ENCODE measurements at regions not wholly inside any gene's neighbourhood (a gene's known extent, or its start where the extent isn't known, plus 50 kb on each side); places are given as distances from the start of the nearest gene placed in this dataset.
A peak's percentile ranks its signal among the peaks of the same experiment; 100 is the strongest.
"Not testable (repeated sequence)": the region's sequence is repeated elsewhere in the genome, so short reads cannot be mapped to it uniquely, and the experiment has no call there.

DNA sequence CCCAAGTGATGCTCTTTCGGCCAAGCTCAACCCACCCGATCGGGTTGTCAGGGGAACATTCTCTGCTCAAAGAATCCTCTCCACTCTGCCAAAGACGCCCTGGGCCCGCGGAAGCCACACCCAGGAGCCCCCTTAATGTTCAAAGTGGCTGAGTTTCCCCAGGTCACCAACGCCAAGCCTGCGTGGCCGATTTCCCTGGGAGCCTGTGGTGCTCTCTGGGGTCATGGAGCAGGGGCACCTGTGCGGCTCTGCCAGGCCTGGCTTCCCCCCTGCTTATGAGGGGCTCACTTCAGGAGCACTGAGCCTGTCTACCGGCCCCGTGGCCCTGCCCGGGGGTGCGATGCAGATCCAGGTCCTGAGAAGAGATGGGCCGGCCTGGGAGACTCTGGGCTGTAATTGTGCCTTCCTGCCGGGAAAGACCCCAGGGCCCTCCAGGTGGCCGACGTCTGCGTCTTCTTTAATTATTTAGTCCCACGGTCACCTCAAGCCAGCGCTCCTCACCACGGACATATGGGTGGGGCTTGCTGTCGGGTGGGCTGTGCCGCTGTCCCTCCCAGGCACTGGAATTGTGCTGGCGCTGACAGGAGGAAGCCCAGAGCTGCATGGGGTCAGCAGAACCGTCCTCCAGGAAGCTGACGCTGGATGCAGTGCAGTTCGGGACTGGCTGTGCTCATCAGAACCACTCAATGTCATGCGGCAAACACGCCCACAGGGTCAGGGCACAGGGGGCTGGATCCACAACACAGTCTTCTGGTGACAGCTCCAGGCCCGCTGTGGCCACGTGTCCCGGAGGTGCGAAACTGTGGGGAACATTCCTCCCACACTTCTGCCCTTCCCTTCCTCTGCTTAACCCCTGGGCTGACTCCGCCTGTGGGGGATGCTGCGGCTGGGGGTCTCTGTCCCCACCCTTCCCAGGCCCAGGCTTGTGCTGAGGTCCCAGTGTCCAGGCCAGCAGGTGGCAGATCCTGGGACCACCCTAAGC is 267.6 kb upstream of the SFSWAP start:
- DNase-seq: no peak

DNA sequence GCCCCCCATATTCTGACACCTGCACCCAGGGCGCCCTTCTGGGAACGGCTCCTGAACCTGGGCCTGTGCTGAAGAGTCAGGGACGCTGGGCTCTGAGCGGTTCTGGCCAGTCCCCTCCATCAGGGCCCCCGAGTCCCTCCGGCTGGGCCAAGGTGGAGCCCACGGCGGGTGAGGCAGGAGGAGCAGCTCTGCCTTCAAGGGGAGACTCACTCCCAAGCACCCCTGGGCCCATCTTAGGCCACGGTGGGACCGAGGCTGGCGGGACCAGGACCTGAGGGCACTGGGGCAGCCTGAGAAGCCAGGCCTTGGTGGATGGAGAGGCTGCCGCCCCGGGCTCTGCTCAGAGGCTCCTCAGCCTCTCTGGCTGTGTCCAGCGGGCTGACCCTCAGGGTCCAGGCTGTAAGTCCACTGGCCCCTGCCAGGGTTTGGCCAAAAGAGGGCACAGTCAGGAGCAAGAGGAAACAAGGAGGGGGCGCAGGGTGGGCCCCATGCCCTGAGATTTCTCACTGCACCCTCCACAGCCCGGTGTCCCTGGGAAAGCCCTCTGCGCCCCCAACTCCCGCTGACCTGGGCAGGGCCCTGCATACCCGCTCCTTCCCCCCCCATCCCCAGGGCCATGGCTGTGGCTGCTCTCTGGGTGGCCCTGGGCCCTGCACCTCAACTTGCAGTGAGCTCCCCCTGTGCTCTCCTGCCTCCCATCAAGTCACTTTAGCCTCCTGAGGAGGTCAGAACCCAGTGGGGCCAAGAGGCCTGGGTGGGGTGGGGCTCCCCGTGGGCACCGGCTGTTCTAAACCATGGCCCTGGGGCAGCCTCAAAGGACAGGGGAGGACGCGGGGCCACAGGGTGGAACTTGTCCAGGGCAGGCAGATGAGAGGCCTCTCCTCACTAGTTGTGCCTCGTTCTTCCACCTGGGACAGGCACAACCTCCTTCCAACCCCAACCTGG is 266.4 kb upstream of the SFSWAP start:
- DNase-seq: no peak

DNA sequence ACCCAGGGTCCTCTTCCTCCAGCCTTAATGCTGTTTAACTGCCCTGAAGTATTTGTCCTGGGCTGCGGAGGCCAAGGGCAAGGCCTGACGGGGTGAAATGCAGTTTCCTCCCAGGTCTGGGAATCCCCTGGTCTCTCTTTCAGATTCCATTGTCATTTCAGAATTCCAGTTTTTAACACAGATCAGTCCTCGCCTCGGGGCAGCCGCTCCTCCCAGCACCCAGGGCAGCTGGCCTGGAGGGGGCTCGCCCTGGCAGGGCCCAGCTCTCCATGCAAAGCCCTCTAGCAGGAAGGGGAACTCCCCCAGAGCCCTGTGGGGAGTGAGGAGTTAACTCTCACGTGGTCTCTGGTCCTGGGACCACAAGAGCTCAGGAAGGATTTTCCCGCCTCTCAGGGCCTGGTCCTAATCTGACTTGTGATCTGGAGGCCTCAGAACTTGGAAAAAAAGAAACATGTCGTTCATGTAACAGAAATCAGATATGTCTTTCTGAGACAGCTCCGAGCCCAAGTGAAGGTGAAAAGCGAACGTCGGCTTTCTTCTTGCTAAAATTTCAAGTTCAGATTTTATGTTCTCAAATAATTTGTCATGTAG is 265.6 kb upstream of the SFSWAP start:
- DNase-seq: no peak

DNA sequence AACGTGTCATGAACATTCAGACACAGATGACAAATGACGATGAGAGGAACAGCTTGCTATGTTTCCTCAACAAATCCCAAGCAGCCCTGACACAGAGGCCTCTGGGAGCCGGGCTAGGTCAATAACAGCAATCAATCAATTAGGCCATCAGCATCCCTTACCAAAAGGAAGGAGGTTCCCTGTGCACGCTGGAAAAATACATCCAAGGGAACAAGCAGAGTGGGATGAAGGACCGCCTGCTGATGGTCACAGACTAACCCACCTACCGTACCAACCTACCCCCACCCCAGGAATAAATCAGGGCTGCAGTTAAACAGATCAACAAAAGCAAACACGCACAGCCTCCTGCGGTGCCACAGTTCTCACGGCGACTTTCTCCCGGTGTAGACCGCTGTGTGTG is 265.1 kb upstream of the SFSWAP start:
- no peak for DNase-seq

GRCh38 chr12:131447636-131448035 is 263.3 kb upstream of the SFSWAP start:
- DNase-seq: not testable (repeated sequence)

DNA sequence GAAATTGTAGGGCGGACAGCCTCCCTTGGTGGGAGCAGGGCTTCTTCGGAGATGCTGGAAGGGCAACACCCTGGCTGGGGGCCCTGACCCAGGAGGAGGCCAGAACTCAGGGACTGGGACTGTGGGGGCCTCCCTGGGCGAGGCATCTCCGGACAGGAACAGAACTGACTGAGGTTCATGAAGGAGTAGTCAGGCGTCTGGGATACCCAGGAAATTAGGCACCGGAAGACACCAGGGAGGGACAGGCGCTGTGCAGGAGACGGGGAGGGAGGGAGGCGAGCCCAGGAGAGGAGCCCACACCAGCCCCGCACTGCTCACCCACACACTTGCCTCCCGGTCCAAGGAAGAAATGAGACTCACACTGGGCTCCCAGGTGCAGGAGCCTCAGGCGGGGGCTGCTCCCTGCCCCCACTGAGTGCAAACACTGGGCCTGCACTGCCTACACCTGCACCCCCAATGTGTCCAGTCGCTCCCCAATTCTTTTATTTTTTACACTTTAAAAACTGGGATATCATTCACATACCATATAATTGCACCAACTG is 262.6 kb upstream of the SFSWAP start:
- DNase-seq: no peak

DNA sequence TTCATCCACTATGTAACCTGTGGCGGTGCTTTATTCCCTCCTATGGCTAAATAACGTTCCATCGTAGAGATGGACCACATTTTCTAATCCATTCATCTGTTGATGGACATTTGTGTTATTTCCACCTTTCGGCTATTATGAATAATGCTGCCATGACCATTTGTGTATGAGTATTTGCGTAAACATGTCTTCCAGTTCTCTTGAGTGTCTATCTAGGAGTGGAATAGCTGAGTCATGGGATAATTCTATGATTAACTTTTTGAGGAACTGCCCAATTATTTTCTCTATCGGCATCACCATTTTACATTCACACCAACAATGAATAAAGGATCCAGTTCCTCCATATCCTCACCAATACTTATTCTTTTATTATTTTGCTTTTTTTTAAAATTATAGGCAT is 261.9 kb upstream of the SFSWAP start:
- DNase-seq: no peak

GRCh38 chr12:131452444-131452860 is 258.4 kb upstream of the SFSWAP start:
- DNase-seq: no peak

DNA sequence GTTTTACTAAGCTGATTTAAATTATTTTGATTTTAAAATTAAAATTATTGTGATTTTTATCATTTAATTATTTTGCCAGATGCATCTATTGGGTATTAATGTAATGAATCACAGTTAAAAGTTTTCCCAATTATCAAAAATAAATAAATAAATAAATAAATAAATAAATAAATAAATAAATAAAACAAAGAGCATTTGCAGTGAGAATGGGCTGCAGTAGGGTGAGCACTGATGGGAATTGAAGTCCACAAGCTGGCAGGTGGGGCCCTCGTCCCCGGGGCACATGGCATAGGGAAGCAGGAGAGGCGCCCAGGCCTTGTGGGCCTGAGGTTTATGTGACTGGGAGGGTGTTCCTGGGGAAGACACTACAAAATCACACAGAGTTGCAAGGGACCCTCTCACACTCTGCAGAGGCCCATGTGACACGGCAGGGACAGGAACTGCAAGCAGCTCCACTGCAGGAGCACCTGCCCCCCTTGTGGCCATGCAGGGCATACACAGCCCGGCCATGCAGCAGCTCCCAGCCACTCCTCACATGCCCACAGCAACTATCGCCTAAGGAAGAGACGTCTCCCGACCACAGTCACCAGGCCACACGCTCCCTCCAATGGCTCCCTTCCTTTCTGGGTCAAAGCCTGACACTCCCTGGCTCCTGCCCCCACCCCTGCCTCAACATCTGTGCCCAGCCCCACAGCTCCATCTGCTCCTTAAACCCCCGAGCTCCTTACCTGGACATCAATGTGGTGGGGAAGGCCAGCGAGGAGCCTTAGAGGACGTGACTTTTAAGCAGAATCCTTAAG is 256.3 kb upstream of the SFSWAP start:
- DNase-seq: peak; percentile 18

- no peak for DNase-seq
Observed at GRCh38 chr12:131455218-131455506, 255.7 kb upstream of the SFSWAP start.

GRCh38 chr12:131455581-131456110 is 255.2 kb upstream of the SFSWAP start:
- no peak for DNase-seq

DNA sequence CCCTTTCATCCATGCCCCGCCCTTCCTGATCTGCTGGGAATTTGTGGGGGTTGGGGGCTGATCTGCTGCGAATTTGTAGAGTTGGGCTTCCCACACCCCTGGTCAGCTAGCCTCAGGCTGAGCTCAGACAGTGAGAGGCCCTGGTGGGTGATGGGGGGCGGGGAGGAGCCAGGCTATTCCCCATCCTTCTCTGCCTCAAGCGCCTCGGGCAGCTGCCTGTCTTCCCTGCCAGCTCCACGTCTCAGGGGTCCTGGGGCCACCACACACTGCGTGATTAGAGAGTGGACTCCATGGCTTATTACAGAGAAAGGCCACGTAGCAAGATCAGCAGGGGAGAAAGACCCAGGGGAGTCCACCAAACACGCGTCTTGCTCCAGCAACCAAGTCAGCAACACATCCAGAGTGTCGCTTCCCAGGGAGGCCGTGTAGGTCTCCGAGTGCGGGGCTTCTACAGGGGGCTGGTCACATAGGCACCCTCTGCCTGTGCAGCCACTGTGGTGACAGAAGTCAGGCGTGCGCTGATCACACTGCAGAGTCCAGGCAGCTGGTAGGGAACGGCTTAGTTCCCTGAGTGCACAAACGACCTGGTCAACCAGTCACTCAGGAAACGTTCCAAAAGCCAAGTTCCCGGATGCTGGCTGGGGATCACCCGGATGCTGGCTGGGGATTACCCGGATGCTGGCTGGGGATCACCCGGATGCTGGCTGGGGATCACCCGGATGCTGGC is 254.4 kb upstream of the SFSWAP start:
- DNase-seq: no peak

DNA sequence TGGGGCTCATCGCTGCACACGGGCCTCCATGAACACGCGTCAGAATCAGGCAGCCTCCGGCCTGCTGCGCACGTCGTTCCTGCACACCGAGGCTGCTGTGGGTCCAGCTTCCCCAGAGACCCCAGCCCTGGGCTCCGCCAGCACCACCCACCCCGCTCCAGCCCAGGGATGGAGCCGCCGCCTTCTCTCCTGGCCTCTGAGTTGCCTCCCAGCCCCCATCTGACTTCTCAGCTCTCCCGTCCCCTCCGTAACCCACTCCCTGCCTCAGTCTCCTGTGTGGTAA is 253.9 kb upstream of the SFSWAP start:
- DNase-seq: no peak

GRCh38 chr12:131457331-131458047 is 253.4 kb upstream of the SFSWAP start:
- no peak for DNase-seq

GRCh38 chr12:131458048-131458374 is 252.9 kb upstream of the SFSWAP start:
- no peak for DNase-seq

GRCh38 chr12:131458931-131459772 is 251.7 kb upstream of the SFSWAP start:
- DNase-seq: no peak

- no peak for DNase-seq
Observed at GRCh38 chr12:131459773-131460365, 251.0 kb upstream of the SFSWAP start.

GRCh38 chr12:131460520-131460919 is 250.4 kb upstream of the SFSWAP start:
- DNase-seq: no peak

DNA sequence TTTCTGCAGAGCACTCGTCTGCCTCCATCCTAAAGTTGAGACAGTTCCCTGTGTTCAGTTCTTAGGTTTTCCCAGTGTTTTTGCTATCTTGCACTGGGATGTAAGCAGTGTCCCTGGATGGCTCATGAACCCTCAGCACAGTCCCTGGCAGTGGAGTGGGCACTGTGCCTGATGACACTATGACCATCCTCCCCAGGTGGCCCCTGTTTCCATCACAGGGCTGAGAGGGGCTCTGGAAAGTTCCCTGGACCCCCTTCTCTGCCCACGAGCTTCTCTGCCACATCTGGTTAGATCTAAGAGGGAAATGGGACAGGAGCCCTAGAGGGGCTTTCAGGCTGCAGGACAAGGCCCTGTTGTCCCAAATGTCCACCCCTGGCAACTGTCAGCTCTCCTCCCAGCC is 249.8 kb upstream of the SFSWAP start:
- DNase-seq: no peak

DNA sequence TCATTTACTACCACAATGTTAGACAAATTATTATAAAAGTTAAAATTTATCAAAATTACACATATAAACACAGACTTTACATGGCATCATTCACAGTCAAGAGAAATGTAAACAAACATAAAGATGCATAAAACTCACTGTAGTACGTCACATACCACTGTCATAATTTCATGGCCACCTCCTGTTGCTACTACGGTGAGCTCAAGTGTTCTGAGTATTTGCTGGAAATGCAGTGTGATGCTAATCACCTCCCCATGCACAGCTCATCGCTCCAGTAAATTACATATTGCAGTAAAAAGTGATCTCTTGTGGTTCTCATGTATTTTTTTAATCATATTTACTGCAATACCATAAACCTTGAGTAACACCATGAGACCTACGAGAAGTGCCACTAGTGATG is 247.7 kb upstream of the SFSWAP start:
- no peak for DNase-seq
